ENCODE measurements at regions not wholly inside any gene's neighbourhood (a gene's known extent, or its start where the extent isn't known, plus 50 kb on each side); places are given as distances from the start of the nearest gene placed in this dataset.
"Not testable (repeated sequence)": the region's sequence is repeated elsewhere in the genome, so short reads cannot be mapped to it uniquely, and the experiment has no call there.

GRCh38 chr12:113569806-113570205 is 98.1 kb upstream of the LHX5 start:
- no peak for DNase-seq (ENCODE audit: low spot score)

- no peak for DNase-seq (ENCODE audit: low spot score)
Measured at GRCh38 chr12:113568021-113568420, 96.3 kb upstream of the LHX5 start.

- no peak for DNase-seq (ENCODE audit: low spot score)
Measured at GRCh38 chr12:113565368-113565767, 93.7 kb upstream of the LHX5 start.

GRCh38 chr12:113561068-113561780 is 89.6 kb upstream of the LHX5 start:
- DNase-seq (ENCODE audit: low spot score) = no peak

GRCh38 chr12:113559466-113559865 is 87.8 kb upstream of the LHX5 start:
- no peak for DNase-seq (ENCODE audit: low spot score)

DNA sequence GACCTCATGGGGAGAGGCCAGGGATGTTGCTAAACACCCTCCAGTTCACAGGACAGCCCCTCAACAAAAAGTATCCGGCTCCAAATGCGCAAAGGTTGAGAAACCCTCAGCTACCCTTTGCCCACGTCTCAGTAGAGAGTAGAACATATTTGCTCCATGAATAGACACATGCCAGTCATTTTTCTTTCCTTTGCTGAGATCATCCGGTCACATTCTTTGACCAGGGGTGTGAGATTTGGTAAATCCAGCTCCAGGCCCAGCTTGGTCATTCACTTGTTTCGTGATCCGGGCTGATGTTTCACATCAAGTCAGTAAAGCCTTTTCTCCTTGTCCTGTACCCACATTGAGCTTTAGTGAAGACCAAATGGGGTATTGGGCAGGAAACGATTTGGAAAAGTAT is 83.6 kb upstream of the LHX5 start:
- no peak for DNase-seq (ENCODE audit: low spot score)

DNA sequence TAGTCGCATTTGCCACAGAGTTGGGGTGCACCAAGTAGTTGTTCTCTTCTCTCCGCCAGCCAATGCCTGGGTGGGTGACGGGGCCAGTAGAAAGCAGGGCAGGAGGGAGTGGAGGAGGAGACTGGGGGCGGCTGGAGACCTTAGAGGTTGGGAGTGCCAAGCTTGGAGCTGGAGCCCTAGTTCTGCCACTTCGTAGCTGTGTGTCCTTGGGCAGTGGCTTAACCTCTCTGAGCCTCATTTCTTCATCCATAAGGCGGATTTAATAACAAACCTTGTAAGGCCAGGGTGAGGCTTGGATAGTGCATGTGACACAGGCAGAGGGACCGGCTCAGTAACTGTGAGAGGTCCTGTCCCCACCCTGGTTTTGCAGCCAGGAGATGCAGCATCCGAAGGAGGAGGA is 81.1 kb upstream of the LHX5 start:
- DNase-seq (ENCODE audit: low spot score) = no peak

GRCh38 chr12:113551563-113551962 is 79.9 kb upstream of the LHX5 start:
- no peak for DNase-seq (ENCODE audit: low spot score)

GRCh38 chr12:113548467-113548866 is 76.8 kb upstream of the LHX5 start:
- DNase-seq (ENCODE audit: low spot score) = no peak

DNA sequence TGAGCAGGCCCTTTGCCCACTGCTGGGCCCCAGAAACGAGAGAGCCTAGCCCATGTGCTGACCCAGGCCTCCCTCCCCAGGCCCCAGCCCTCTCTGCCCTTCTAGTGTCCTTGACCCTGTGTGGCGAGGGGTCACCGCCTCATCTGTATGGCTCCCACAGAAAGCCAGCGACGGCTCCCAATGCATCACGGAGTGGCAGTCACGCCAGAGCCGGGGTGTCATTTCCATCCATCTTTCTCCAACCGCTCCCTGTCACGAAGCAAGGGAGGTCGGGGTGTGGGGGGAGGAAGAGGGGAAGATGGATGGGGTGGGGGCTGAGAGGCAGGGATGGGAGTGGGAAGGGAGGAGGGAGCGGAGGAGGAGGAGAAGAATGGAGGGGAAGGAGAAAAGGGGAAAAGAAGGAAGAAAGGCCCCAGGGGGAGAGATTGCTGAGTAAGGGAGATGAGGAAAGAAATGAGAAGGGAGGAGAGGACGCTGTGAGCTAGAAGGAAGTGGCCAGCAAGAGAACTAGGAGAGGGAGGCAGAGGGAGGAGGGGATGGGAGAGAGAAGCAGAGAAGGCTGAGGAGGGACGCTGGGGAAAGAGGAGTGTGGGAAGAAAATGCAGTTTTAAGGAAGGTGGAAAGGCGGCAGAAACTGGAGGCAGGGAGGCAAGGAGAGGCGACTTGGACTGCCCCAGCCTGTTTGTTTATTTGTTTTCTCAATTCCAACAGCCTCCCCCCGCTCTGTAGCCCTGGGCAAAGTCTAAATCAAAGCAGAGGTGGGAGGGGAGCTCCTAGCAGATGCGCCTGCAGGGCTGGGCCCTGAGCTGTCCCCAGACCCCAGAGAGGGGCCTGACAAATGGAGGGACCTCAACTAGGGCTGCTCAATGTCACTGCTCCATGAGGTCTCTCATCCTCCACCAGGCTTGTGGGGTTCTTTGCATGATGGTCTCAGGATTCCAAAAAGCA is 75.5 kb upstream of the LHX5 start:
- no peak for DNase-seq (ENCODE audit: low spot score)

DNA sequence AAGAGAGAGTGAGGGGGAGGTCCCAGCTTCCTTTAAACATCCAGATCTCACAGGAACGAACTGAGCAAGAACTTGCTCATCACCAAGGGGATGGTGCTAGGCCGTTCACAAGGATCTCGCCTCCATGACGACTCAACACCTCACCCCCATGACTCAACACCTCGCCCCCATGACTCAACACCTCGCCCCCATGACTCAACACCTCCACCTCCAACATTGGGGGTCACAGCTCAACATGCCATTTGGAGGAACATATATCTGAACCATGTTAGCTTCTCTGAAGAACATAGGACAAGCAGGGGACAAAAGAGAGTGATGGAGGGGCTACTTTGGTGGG is 66.0 kb upstream of the LHX5 start:
- no peak for DNase-seq (ENCODE audit: low spot score)

- DNase-seq (ENCODE audit: low spot score) = no peak
Measured at GRCh38 chr12:113537046-113537750, 65.5 kb upstream of the LHX5 start.

DNA sequence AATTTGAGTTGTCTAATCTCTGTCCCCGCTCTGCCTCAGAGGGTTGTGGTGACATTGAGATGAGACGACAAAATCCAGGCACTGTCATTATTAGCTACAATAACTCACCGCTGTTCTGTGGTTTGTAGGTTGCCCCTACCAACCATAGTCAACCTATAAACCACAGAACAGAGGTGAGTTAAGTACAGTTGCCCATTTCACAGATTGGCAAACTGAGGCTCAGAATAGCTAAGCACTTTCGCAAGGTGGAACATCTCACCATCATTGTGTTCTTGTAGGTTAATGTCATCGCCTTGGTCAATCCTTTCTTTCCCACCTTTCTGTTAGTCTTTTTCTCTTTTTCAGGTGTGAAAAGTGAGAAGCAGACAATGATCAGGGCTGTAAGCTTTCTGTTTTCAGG is 63.4 kb upstream of the LHX5 start:
- no peak for DNase-seq (ENCODE audit: low spot score)

GRCh38 chr12:113534555-113534954 is 62.9 kb upstream of the LHX5 start:
- no peak for DNase-seq (ENCODE audit: low spot score)

DNA sequence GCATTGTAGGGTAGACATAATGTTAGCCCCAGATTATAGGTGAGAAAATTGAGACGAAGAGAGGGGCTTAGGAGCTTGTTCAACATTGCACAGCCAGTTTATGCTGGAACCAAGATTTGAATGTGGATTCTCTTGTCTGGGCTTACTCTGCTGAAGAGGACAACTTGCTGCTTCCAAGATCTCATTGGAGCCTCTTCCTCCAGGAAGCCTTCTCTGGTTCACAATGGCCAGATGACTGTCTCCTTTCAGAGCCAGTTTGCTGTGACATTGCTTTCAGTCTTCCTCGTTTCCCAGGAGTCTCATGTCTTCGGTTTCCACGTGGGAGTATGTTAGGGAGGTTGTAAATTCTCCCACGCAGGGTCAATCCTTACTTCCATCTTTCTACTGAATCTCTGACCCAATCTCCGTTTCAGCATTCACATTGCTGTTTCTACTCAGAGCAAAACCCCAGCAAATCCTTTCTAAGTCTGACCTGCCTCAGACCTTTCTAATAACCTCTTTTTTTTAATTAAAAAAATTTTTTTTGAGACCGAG is 62.2 kb upstream of the LHX5 start:
- no peak for DNase-seq (ENCODE audit: low spot score)

DNA sequence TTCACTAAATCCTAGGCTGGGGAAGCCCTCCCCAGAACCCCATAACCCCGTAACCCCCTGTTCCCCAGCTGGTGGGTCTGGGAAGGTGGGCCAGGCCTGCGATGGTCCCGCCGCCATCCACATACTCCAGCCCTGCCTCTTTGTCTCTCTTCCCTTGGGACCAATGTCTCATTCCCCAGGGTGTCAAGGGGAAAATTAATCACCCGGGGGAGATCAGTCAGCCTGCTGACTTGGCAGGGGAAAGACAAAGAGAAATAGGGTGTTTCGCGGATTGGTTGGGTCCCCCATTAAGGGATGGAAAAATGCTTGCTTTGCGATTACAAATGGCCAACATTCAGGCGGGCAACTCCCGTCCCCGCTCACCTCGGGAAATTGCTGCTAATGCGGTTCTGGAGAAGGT is 60.6 kb upstream of the LHX5 start:
- DNase-seq (ENCODE audit: low spot score) = no peak

DNA sequence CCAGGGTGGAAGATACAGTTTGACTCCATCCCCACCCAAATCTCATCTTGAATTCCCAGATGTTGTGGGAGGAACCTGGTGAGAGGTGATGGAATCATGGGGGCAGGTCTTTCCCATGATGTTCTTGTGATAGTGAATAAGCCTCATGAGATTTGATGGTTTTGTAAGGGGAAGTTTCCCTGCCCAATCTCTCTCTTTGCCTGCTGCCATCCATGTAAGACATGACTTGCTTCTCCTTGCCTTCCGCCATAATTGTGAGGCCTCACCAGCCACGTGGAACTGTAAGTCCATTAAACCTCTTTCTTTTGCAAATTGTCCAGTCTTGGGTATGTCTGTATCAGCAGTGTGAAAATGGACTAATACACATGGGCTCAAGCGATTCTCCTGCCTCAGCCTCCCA is 59.4 kb upstream of the LHX5 start:
- not testable (repeated sequence) for DNase-seq (ENCODE audit: low spot score)

- DNase-seq (ENCODE audit: low spot score) = no peak
Measured at GRCh38 chr12:113528606-113529293, 57.1 kb upstream of the LHX5 start.

GRCh38 chr12:113525066-113525465 is 53.4 kb upstream of the LHX5 start:
- no peak for DNase-seq (ENCODE audit: low spot score)

GRCh38 chr12:113524495-113524894 is 52.8 kb upstream of the LHX5 start:
- no peak for DNase-seq (ENCODE audit: low spot score)

DNA sequence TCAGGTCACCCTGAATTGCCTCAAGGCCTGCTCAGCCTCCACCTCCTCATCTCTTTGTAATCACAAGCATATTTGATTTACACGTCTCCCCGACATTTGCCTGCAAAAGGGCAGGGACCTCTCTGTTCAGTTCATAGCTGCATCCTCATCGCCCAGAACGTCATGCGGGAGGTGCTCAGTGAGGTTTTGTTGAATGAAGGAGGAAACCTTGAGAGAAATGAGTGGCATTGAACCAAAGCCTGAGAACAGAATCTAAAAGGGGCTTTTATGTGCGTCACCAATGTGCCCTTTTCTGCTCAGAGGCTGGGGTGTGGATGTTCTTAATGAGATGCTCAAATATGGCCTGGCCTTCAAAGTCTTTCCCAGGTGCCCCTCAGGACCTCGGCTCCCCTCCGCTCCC is 50.0 kb upstream of the LHX5 start:
- no peak for DNase-seq (ENCODE audit: low spot score)
